GM12892 (cell line): ENCODE measurements at regions not wholly inside any gene's neighbourhood (a gene's known extent, or its start where the extent isn't known, plus 50 kb on each side); places are given as distances from the start of the nearest gene placed in this dataset.

ENCODE experiments used
- DNase-seq: peaks from one replicate; pipeline ENCODE4 v3.0.0; 2011; ENCODE audit not compliant: insufficient read length
- FAIRE-seq: peaks from 2 replicates; lab custom pipeline; 2011; peaks lifted over from hg19 to GRCh38; lab: Jason Lieb, UNC
- POLR2A ChIP-seq: IDR thresholded peaks from 2 replicates; pipeline ENCODE4 v1.6.1; 2011; ENCODE audit warnings: low read depth, low read length, control low read depth
- POLR2AphosphoS5 ChIP-seq: IDR thresholded peaks from 2 replicates; pipeline ENCODE4 v1.6.1; 2011; ENCODE audit warnings: low read depth, low read length, control low read depth
- TAF1 ChIP-seq: IDR thresholded peaks from 2 replicates; pipeline ENCODE4 v1.6.1; 2011; ENCODE audit warnings: low read depth, mild to moderate bottlenecking, control low read depth, low read length, borderline replicate concordance

- DNase-seq (no peak), FAIRE-seq (no peak)
- no peak for TF ChIP-seq POLR2A
- no peak for TF ChIP-seq TAF1
- no peak for TF ChIP-seq POLR2AphosphoS5
Observed at GRCh38 chr6:71452697-71453370, 164.2 kb downstream of the OGFRL1 start.

GRCh38 chr6:71453371-71453706 lies 164.7 kb downstream of the OGFRL1 start:
- no peak for DNase-seq
- no peak for TF ChIP-seq POLR2AphosphoS5
- TF ChIP-seq TAF1 = no peak
- no peak for TF ChIP-seq POLR2A
- no peak for FAIRE-seq

DNA sequence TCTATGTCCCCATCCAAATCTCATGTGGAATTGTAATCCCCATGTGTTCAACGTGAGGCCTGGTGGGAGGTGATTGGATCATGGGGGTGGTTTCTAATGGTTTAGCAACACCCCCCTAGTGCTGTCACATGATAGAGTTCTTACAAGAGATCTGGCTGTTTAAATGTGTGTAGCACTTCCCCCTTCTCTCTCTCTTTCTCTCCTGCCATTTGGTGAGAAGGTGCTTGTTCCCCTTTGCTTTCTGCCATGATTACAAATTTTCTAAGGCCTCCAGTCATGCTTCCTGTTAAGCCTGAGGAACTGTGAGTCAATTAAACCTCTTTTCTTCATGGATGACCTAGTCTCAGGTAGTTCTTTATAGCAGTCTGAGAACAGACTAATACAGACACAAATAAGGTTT lies 165.4 kb downstream of the OGFRL1 start:
- FAIRE-seq (no peak), DNase-seq (no peak)
- TF ChIP-seq POLR2A = no peak
- no peak for TF ChIP-seq TAF1
- TF ChIP-seq POLR2AphosphoS5 = no peak

DNA sequence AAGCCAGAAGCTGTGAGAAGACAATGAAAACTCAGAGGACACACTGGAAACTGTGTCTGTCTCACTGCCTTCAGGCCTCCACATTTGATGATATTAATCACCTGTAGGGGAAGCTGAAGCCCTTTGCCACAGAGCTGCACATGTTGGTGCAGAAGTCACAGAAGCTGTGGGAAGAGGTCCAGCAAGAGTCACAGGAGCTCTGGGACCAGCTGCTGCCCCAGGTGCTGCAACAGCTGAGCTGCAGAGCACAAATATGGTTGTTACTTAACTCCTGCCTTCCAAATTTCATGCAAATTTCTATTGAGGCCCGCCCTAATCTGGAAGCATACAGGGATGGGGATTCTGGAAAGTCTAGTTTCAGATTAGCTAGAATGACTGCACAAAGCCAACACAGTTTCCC lies 169.3 kb downstream of the OGFRL1 start:
- DNase-seq (no peak), FAIRE-seq (peak; percentile 27)
- TF ChIP-seq POLR2A (no peak), TAF1 (no peak), POLR2AphosphoS5 (no peak)

DNA sequence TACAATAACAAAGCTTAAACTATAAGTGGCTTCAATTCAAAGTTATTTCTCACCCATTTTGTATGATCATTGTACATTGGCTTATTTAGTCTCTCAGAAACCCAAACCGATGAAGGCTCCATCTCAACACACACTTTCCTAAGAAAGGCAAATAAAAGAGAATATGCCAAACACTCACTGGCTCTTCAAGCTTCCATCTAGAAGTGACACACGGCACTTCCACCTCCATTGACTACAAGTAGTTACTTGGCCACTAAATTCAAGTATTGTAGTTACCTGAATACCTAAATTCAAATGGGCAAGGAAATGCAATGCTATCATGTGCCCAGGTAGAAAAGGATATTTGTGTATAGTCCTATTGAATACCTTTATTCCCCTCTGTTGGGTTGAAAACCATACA lies 170.6 kb downstream of the OGFRL1 start:
- DNase-seq (no peak), FAIRE-seq (no peak)
- TF ChIP-seq POLR2AphosphoS5 (no peak), TAF1 (no peak), POLR2A (no peak)

DNA sequence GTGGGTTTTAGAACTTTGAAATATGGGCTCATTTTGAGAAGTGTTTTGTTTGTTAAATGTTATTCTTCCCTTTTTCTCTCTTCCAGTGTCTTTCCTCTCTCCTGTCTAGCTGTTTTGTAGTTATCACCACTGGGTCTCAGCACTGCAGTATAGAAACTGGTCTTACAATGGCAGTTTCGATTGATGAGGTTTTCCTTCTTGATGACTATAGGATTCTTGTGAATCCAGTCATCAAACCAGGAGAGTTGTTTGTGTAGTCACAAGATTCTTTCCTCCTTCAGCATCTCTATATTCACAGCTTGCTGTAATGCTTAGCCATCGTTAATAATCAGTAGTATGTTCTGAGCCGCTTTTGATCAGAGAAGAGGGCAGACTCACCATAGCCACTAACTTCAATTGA lies 172.3 kb downstream of the OGFRL1 start:
- FAIRE-seq (no peak), DNase-seq (no peak)
- TF ChIP-seq TAF1 = no peak
- no peak for TF ChIP-seq POLR2A
- TF ChIP-seq POLR2AphosphoS5 = no peak

- TF ChIP-seq POLR2AphosphoS5 (no peak), POLR2A (no peak), TAF1 (no peak)
- DNase-seq (no peak), FAIRE-seq (no peak)
Observed at GRCh38 chr6:71463061-71463460, 174.4 kb downstream of the OGFRL1 start.

GRCh38 chr6:71465096-71465495 lies 176.5 kb downstream of the OGFRL1 start:
- FAIRE-seq (no peak), DNase-seq (no peak)
- no peak for TF ChIP-seq POLR2AphosphoS5
- TF ChIP-seq POLR2A = no peak
- no peak for TF ChIP-seq TAF1

DNA sequence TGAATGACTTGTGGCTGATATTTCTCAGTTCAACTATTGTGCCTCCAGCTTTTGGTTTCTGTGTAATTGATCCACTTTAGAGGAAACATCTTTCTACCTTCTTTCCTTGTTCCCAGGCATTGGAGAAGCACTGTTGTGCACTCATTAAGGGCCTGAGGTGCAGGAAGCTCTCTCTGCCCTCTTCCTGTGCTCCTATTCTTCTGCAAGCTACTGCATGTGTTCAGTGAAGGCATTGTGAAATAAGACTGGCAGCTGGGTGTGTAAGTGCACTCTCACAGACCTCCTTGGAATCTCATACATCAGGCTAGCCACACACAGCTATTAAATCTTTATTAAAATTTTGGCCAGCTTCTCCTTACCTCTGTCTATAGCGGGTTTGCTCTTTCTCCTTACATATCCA lies 177.8 kb downstream of the OGFRL1 start:
- DNase-seq (no peak), FAIRE-seq (no peak)
- no peak for TF ChIP-seq POLR2AphosphoS5
- no peak for TF ChIP-seq TAF1
- no peak for TF ChIP-seq POLR2A

DNA sequence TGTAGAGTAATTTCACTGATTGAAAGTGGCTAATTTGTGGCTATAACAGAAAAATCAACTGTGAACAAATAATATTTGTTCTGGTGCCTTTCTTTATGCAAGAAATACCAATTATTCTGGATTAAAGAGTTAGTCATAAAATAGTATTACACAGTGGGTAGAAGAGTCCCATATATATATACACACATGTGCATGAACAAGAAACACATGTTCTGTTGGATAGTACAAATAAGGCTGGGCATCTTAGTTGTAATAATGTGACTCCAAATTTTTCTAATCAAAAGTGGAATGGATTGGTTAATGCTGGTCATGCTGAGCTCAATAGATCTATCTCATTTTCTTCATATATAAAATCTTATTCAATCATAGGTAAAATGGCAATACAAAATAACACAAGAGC lies 179.4 kb downstream of the OGFRL1 start:
- TF ChIP-seq POLR2A (no peak), POLR2AphosphoS5 (no peak), TAF1 (no peak)
- FAIRE-seq (no peak), DNase-seq (no peak)

DNA sequence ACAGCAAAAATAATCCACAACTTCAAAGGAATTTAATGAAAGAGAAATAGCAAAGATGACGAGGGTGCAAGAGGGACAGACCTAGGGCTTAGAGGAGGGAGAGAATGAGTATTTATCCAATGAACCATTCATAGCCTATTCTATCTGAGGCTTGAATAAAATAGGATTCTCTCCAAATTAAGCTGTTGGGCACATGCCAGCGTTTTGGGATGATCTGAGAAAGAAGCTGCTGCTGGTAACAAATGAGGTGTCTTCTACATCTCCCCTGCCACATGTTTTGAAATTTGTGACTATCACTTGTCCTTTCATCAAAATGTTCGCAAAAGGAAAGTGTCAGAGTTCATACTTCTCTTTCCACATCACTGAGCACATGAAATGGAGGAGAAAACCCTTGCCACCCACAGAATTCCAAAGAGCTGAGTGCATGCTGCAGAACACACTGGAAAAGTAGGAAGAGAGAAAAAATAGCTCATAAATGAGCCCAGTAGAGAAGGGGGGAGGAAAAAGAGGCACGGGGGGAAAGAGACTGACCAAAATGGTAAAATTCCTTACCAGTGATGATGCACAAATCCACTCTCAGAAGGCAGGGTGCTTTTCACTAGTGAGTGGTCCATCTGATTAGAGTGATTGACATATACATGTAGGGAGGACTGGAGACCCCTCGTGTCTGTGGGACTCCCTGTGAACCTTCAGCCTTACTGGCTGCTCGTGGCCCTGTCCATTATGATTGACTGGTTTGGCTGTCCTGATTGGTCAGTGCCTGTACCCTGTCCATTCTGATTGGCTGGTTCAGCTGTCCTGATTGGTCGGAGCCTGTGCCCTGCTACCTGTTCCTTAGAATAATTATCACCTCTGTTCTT lies 180.5 kb downstream of the OGFRL1 start:
- DNase-seq = no peak
- FAIRE-seq = no peak
- TF ChIP-seq POLR2A = no peak
- TF ChIP-seq POLR2AphosphoS5 = no peak
- TF ChIP-seq TAF1 = no peak

DNA sequence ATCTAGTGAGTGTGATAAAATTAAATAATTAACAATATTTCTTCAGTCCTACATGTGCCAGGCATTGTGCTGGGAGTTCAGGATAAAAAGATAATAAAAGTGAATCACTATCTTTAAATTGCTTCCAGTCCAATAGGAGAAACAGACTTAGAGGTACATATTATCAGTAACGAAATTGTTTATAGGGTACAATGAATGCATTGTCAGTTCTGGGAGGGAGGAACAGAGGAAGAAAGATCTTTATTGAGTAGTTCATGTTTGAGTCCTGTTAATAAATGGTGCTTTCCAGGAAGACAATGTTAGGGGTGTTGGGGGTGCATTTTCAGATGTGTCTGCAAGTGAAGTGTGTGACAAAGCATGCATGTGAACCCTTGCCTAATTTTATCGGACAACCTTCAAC lies 183.1 kb downstream of the OGFRL1 start:
- TF ChIP-seq POLR2AphosphoS5 = no peak
- no peak for TF ChIP-seq POLR2A
- no peak for TF ChIP-seq TAF1
- FAIRE-seq (no peak), DNase-seq (no peak)
